Lower lobe of right lung (tissue), 2 donors: ENCODE measurements at regions not wholly inside any gene's neighbourhood (a gene's known extent, or its start where the extent isn't known, plus 50 kb on each side); places are given as distances from the start of the nearest gene placed in this dataset.

Source experiments
- ATAC-seq, 2 donors: fragments of 200-7000 bp; cut with Tn5 transposase; one replicate each; pipeline ENCODE4 v1.9.1; 2020 to 2022; ENCODE audit warnings: mild to moderate bottlenecking in 2 of 2, moderate library complexity in 2 of 2
- DNase-seq: peaks from one replicate; pipeline ENCODE4 v3.0.0-alpha.2; 2020
- H3K27ac ChIP-seq: fragments of 200-600 bp; one replicate; pipeline ENCODE4 v1.8.0; 2022
- H3K27me3 ChIP-seq: fragments of 200-600 bp; one replicate; pipeline ENCODE4 v1.8.0; 2022; ENCODE audit warnings: low read depth
- H3K36me3 ChIP-seq: fragments of 200-600 bp; one replicate; pipeline ENCODE4 v1.8.0; 2022; ENCODE audit warnings: mild to moderate bottlenecking
- H3K4me1 ChIP-seq: fragments of 200-600 bp; one replicate; pipeline ENCODE4 v1.8.0; 2022
- H3K4me3 ChIP-seq: fragments of 200-600 bp; one replicate; pipeline ENCODE4 v1.8.0; 2022; ENCODE audit warnings: mild to moderate bottlenecking
- H3K9me3 ChIP-seq: fragments of 200-600 bp; one replicate; pipeline ENCODE4 v1.8.0; 2022
- intact Hi-C: fragments of 100-400 bp; cut with DNase I; formaldehyde crosslinking; loops from one replicate; pipeline ENCODE4 v1.11.0; 2022
- TF ChIP-seq, protein P1 (sequence below): fragments of 200-600 bp; IDR thresholded peaks from one replicate; pipeline ENCODE4 v1.8.0; 2022; ENCODE audit warnings: antibody characterized with exemption, mild to moderate bottlenecking
- donor health status: DM: no; HTN: yes; CAD: no; lungs with severe emphysema.

DNA sequence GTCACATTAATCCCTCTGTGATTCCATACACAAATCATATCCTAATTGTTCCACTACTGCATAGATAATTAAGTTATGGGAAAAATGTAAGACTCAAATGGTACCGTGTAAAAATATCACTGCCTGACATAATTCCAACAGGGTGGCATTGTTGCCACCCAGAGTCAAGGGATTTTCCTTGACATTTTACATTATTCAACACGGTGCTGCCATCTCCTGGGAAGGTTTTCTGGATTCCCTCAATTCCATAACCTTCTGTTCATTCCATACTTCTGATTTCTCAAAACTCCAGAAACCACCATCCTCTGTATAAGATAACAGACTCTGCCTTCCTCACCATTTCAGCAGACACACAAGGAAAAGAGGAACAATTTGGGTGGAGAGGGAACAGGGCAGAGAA lies 495.9 kb downstream of the XPNPEP1 start:
- intact Hi-C loops = no loop called here
- ATAC-seq = no peak
- Histone ChIP-seq H3K27ac (no peak overlapping the region), H3K27me3 (no peaks in the 10 kb centered on the region), H3K36me3 (no peaks in the 10 kb centered on the region), H3K4me1 (no peaks in the 10 kb centered on the region), H3K4me3 (no peak overlapping the region), H3K9me3 (no peaks in the 10 kb centered on the region)
- no peak for DNase-seq
- TF ChIP-seq, protein P1, sequence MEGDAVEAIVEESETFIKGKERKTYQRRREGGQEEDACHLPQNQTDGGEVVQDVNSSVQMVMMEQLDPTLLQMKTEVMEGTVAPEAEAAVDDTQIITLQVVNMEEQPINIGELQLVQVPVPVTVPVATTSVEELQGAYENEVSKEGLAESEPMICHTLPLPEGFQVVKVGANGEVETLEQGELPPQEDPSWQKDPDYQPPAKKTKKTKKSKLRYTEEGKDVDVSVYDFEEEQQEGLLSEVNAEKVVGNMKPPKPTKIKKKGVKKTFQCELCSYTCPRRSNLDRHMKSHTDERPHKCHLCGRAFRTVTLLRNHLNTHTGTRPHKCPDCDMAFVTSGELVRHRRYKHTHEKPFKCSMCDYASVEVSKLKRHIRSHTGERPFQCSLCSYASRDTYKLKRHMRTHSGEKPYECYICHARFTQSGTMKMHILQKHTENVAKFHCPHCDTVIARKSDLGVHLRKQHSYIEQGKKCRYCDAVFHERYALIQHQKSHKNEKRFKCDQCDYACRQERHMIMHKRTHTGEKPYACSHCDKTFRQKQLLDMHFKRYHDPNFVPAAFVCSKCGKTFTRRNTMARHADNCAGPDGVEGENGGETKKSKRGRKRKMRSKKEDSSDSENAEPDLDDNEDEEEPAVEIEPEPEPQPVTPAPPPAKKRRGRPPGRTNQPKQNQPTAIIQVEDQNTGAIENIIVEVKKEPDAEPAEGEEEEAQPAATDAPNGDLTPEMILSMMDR = no peak

DNA sequence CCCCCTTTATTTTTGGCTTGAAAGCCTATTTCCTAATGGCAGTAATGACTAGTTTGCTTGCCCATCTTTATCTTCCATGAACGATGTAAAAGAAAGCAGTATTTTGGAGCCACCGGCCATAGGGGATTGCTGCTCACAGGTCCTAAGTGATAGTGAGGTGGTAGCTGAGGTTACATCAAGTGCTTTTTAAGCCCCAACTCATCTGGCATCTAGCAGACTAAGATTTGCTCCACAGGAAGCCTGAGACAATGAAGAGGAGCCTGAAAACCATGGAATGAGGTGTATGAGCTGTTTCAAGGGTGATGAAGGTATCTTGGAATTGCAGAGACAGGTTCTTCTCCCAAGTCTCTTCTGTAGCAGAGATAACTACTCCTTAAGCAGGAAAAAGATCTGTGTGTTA lies 496.3 kb downstream of the XPNPEP1 start:
- TF ChIP-seq, protein P1 = no peak
- no peaks in the 10 kb centered on the region for H3K4me1 ChIP-seq
- no peak for DNase-seq
- intact Hi-C loops = no loop called here
- H3K4me3 ChIP-seq = no peak overlapping the region
- ATAC-seq = no peak
- H3K9me3 ChIP-seq = no peaks in the 10 kb centered on the region
- H3K27ac ChIP-seq = no peak overlapping the region
- no peaks in the 10 kb centered on the region for H3K36me3 ChIP-seq
- no peaks in the 10 kb centered on the region for H3K27me3 ChIP-seq

DNA sequence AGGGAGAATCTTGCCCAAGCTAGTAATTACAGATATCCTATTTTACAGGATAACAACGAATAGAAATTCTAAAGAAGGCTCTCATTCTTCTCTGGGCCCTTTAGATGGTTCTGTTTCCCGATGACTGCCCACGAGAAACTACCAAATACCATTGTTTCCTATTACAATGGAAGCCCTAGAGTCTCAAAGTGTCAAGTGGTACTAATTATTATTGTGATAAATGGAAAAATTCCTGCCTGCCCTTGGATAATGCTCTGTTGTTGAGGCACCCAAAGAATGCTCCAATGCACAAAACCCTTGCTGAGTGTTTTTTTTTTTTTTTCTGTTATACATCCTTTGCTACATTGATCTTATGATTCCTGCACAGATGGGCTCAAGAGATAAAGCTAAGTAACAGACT lies 504.5 kb downstream of the XPNPEP1 start:
- H3K36me3 ChIP-seq = no peaks in the 10 kb centered on the region
- H3K27me3 ChIP-seq = no peaks in the 10 kb centered on the region
- no peak overlapping the region for H3K27ac ChIP-seq
- ATAC-seq = no peak
- no peak overlapping the region for H3K4me3 ChIP-seq
- H3K4me1 ChIP-seq = no peaks in the 10 kb centered on the region
- intact Hi-C loops = no loop called here
- TF ChIP-seq, protein P1 = no peak
- DNase-seq = no peak
- H3K9me3 ChIP-seq = no peaks in the 10 kb centered on the region

DNA sequence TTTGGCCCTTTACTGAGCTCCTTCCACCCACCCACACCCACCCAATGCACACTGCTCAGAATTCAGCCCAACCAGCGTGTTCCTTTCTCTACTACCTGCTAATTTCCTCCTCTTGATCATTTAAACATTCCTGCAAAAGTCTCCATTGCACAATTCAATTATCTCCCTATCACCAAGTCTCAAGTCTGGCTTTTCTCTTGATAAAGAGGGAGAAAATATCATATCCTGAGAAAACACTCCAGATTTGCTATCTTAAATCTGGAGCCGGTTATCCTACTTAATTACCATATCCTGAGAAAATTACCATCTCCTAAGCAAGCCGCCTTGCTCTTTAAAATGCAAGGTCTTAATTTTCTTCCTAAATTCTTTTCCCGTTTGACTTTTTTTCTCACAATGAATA lies 505.5 kb downstream of the XPNPEP1 start:
- H3K4me1 ChIP-seq = no peaks in the 10 kb centered on the region
- DNase-seq (no peak), ATAC-seq (no peak)
- TF ChIP-seq, protein P1 = no peak
- H3K27me3 ChIP-seq = no peaks in the 10 kb centered on the region
- H3K36me3 ChIP-seq = no peaks in the 10 kb centered on the region
- H3K27ac ChIP-seq = no peak overlapping the region
- no peak overlapping the region for H3K4me3 ChIP-seq
- no peaks in the 10 kb centered on the region for H3K9me3 ChIP-seq
- intact Hi-C loops = no loop called here

DNA sequence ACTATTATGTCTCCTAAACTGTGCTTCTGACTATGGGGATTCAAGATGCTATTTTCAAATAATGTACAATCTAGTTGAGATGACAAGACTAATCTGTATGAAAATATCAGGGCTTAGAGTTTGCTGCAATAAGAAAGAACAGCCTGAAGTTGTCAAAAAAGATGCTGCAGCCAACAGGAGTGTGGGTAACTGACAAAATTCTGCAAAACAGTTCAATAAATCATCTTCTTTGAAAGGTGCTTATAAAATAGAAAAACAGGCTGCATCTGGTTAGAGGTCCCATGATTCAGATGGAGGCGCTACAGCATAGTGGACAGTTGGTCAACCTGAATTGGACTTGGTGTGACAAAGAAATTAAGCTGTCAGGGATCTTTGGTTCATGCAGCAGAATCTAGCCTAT lies 511.0 kb downstream of the XPNPEP1 start:
- H3K36me3 ChIP-seq = no peaks in the 10 kb centered on the region
- H3K9me3 ChIP-seq = no peaks in the 10 kb centered on the region
- H3K27ac ChIP-seq = no peak overlapping the region
- DNase-seq (no peak), ATAC-seq (no peak)
- no peak overlapping the region for H3K4me3 ChIP-seq
- TF ChIP-seq, protein P1 = no peak
- H3K27me3 ChIP-seq = no peaks in the 10 kb centered on the region
- H3K4me1 ChIP-seq = no peaks in the 10 kb centered on the region
- intact Hi-C loops = no loop called here

DNA sequence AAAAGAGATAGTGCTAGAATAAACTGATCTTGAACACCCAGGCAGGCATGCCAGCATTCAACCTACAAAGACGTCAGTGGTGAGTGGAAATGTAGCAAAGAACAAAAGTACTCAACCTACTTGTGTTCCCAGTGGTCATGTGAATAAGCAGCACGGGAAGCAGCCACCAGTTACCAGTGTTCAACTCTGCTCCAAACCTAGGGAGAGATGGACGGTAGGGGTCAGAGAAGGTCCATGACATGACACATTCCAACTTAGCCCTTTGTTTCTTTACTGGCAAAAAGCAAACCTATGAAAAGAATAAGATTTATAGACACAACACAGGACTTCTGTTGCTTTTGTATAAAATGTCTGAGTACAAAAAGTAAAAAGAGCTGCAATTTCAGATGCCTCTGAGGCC lies 511.4 kb downstream of the XPNPEP1 start:
- Histone ChIP-seq H3K36me3 (no peaks in the 10 kb centered on the region), H3K4me1 (no peaks in the 10 kb centered on the region), H3K27ac (no peak overlapping the region), H3K27me3 (no peaks in the 10 kb centered on the region), H3K4me3 (no peak overlapping the region), H3K9me3 (no peaks in the 10 kb centered on the region)
- DNase-seq (no peak), ATAC-seq (no peak)
- intact Hi-C loops = no loop called here
- TF ChIP-seq, protein P1 = no peak
